NCI-H2171 (cell line): ENCODE measurements at regions not wholly inside any gene's neighbourhood (a gene's known extent, or its start where the extent isn't known, plus 50 kb on each side); places are given as distances from the start of the nearest gene placed in this dataset.

ENCODE experiments used
- DNase-seq: peaks from one replicate; lab custom pipeline; 2025; lab: John Stamatoyannopoulos, UW

DNA sequence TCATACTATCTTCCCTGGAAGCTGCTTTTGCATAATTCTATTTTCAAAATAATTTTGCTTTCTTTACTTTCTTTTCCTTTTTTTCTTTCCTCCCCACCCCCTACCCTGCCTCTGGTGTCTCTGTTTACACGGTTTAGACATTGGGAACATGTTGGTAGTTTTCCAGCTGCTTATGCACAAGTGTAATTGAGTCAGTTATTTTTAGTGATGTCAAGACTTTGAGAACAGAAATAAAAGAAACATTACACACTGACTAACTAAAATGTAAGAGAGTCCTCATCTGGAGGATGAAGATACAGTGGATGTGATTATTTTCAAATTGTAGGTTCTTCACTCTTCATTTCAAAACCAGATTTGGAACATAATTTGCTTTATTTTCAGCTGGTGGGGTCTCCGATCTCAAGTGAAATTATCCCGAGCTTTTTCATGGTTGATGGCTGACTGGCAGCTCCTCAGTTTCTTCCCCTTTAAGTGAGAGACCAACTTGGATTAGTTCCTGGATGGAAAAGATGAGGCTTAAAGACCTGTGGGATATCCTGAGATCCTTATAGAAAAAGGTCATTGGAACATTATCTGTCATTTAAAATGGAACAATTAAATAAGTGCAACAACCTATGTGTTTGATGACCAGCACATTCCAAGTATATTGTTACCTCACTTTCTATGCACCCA is 154.4 kb upstream of the ZNF462 start:
- DNase-seq, result no peak

GRCh38 chr9:106712279-106712678 is 150.7 kb upstream of the ZNF462 start:
- DNase-seq, result no peak

GRCh38 chr9:106713206-106713605 is 149.8 kb upstream of the ZNF462 start:
- no peak for DNase-seq

DNA sequence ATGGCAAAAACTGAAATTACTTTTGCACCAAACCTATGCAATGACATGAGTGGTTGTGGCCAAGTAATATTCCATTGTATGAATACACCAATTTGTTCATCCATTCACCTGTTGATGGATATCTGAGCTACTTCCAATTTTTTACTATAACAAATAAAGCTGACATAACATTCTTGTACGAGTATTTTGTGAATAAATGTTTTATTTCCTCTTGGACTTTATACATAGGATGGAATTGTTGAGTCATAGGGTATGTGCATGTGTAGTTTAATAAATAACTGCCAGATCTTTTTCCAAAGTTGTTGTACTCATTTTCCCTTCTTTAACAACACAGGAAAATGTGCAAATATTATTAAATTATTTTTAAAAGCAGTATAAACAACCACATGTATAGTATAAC is 146.1 kb upstream of the ZNF462 start:
- no peak for DNase-seq

- DNase-seq, result no peak
Observed at GRCh38 chr9:106717686-106718085, 145.3 kb upstream of the ZNF462 start.

DNA sequence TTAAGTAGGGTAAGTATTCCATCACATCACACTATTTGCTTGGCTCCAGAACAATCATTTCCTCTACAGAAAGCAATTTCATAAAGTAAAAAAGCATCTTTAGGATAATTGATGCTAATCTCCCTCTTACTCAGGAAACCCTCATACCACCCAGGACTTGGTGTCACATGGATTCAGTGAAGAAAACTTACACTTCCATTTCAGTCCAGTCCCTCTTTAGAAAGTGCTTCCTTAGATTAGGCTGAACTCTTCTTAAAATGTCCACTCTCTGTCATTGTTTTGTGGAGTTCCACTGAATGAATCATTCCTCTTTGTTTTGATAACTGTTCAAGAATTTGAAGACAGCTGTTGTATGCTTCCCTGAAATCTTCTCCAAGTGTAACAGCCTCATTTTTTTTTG is 144.0 kb upstream of the ZNF462 start:
- no peak for DNase-seq

- DNase-seq, result no peak
Observed at GRCh38 chr9:106722051-106722753, 140.8 kb upstream of the ZNF462 start.

- no peak for DNase-seq
Observed at GRCh38 chr9:106723926-106724325, 139.0 kb upstream of the ZNF462 start.

DNA sequence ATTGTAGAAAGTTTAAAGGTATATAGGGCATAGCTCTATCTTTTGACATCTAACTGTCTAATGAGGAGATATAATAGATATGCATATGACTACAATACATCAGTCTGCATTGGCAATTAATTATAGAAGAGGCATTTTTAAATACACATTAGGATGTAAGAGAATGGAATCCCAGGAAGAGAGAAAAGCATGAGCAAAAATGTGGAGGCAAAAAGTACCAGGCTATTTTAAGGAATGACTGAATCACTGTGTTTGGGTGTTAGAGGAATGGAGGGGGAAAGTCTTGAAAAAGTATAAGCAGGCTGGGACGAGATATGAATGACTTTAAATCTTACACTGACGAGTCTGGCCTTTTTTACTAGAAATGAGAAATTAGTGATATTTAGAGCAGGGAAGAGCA is 138.4 kb upstream of the ZNF462 start:
- DNase-seq, result no peak

DNA sequence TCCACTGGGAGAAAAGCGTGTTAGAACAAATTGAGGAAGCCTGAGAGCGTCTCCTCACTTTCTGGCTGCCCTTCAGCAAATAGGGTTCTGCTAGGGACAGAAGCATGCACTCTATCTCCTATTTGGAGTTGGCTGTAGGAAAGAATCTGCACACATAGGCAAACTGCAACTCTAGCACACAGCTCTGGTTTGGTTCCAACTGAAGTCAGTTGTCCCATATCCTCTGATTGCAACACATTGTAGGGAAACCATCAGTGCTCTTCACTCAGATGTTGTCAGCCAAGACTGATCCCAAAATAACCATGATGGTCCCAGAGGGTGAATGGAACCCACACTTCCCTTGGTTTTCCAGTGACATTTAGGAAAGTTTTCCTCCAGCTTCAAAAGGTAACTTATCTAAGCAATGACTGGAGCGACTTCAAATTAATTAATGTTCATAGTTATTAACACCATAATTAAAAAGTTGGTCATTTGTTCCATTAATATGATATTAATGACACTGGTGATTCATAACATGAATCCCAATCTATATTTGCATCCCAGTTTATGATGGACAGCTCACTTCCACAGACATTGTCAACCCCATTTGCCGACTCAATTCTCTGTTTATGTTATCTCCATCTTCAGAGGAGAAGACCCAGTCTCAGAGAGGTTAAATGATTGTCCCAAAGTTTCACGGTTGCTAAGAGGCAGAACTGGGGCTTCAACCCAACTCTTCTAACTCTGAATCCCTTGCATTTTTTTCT is 136.7 kb upstream of the ZNF462 start:
- DNase-seq, result no peak

DNA sequence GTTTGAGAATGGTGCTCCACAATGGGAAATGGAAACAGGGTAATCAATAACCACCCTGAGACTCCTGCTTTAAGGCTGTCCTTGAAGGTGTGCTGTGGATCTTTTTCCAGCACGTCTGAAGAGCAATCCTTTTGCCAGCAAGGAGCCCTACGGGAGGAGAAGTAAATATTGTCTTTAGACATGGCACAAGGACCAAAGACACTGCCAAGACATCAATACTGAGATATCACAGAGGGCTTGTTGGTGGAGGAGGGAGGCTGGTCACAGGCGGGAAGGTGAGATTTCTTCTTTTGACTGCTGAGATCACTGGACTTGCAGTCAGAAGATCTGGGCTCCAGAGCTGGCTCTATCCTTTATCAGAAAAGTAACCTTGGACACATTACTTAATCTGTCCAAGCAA is 135.0 kb upstream of the ZNF462 start:
- DNase-seq, result no peak

- no peak for DNase-seq
Observed at GRCh38 chr9:106728860-106729259, 134.1 kb upstream of the ZNF462 start.

- DNase-seq, result peak; percentile 84
Observed at GRCh38 chr9:106731910-106732309, 131.1 kb upstream of the ZNF462 start.

DNA sequence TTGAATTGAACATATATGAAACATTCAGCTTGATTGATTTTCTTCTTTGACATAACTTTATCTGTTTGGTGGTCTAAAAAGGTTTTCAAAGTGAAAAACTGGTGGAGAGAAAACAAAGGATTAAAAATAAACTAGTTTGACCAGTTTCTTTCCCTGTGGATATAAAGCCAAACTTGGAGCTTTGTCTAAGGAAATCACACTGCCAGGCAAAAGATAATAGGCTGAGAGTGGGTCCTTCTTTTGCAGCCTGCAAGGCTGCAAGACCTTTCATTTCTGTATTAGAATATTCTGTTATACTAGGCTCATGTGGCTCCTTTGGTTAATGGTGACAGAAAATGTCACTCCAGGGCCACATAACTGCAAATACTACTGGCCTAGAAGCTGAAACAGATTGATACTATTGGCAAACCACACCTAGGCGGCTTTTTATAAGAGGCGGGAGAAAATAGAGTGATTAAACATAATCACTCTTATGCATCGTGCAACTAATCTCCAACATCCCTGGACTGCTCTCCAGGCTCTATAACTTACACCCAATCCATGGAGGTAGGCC is 129.1 kb upstream of the ZNF462 start:
- no peak for DNase-seq

- no peak for DNase-seq
Observed at GRCh38 chr9:106737516-106737915, 125.5 kb upstream of the ZNF462 start.

- DNase-seq, result no peak
Observed at GRCh38 chr9:106738109-106738508, 124.9 kb upstream of the ZNF462 start.

GRCh38 chr9:106745457-106745856 is 117.5 kb upstream of the ZNF462 start:
- DNase-seq, result no peak

- DNase-seq, result no peak
Observed at GRCh38 chr9:106745876-106746275, 117.1 kb upstream of the ZNF462 start.

DNA sequence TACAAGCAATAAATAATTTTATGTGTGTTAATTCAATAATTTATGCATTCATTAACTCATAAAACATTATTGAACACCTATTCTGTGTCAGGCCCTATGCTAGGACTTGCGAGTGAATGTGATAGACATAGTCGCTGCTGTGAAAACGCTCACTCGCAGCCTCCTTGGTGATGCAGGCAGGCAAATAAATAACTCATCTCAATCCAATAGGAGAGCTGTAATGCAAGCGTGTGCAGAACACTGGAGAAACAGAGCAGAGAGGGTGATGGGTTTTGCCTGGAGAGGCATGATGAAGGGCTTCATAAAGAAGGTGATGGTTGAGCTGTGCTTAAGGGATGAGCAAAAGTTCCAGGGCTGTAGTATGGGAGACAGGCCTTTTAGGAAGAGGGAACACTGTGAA is 111.3 kb upstream of the ZNF462 start:
- DNase-seq, result no peak

GRCh38 chr9:106752581-106752980 is 110.4 kb upstream of the ZNF462 start:
- DNase-seq, result no peak

- DNase-seq, result no peak
Observed at GRCh38 chr9:106753155-106753671, 109.8 kb upstream of the ZNF462 start.

DNA sequence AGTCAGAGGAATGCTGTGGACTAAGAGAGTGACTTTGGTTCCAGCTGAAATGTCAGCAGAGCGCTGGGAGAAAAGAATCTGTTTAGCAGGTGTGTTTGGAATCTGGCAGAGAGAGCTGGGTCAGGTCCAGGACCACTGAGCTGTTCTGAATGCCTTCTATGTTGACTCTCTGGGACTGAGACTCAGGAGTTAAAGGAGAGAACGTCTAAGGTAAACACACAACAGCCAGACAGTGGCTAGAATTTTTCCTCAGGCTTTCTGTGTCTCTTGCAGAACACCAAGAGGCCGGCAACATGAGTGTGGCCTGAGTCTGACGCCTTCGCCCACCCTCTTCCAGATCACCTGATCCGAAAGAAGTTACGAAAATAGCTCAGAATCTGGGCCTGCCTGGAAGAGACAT is 107.2 kb upstream of the ZNF462 start:
- DNase-seq, result no peak

- DNase-seq, result no peak
Observed at GRCh38 chr9:106757514-106757913, 105.5 kb upstream of the ZNF462 start.
